ENCODE measurements at regions not wholly inside any gene's neighbourhood (a gene's known extent, or its start where the extent isn't known, plus 50 kb on each side); places are given as distances from the start of the nearest gene placed in this dataset.

DNA sequence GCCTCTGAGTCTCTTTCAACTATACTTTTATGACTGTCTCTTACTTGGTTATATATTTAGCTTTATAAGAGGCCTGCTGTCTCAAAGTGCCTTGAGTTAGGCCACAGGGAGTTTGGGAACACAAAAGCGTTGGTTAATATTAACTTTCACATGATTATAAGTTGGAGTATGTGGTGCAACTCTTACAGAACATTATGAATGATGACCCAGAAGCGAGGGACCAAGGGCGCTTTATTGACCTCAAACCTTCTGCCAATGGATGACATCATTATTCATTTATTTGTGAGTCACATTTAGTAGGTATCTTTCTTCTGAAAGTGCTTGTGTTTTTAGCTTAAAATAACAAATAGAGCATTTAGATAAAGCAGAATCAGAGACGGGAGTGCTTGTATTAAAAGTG, 298.0 kb upstream of the ZC3H12C start:
- Mint-ChIP-seq H3K36me3 (ENCODE audit: low read depth) (no peaks in the 10 kb centered on the region), H3K4me3 (no peak overlapping the region), H3K27me3 (no peaks in the 10 kb centered on the region), H3K4me1 (ENCODE audit: low read depth) (no peaks in the 10 kb centered on the region), H3K27ac (no peak overlapping the region), H3K9me3 (no peaks in the 10 kb centered on the region)
- intact Hi-C loops (cut with micrococcal nuclease), result no loop called here

DNA sequence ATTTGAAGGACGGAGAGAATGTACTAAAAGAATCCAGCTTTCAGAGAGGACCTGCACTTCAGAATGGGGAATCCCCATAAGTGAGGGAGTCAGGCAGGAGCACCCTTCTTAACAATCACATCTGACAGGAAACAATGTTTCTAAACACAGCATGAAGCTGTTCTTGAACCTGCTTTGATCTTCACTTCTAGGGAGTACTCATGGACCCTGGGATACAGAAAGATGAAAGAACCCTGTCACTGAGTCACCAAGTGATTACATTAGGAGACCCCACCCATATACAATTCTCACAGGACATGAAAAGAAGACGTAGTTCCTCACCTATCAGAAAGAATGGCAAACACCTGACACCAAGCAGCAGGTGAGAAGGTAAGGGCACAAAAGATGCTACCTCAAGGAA, 296.9 kb upstream of the ZC3H12C start:
- no peak overlapping the region for H3K4me3 Mint-ChIP-seq
- H3K4me1 Mint-ChIP-seq (ENCODE audit: low read depth), result no peaks in the 10 kb centered on the region
- H3K36me3 Mint-ChIP-seq (ENCODE audit: low read depth), result no peaks in the 10 kb centered on the region
- H3K27ac Mint-ChIP-seq, result no peak overlapping the region
- no peaks in the 10 kb centered on the region for H3K27me3 Mint-ChIP-seq
- H3K9me3 Mint-ChIP-seq, result no peaks in the 10 kb centered on the region
- intact Hi-C loops (cut with micrococcal nuclease), result no loop called here

DNA sequence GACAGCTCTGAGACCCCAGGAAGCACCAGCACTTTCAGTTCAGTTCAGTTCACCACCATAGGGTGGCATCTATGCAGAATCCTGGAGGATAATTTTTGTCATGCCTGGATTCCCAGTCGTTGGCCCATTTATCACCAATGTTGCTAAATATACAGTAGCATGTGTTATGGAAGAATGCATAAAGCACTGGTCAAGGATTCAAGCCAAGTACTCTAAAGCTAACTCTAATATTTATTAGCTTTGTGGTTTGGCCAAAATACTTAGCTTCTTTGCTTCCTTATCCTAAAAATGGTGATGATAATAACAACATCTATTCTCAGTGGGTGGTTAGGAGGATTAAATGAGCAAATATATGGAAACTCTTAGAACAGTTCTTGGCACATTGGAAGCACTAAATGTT, 294.7 kb upstream of the ZC3H12C start:
- Mint-ChIP-seq H3K4me3 (no peak overlapping the region), H3K36me3 (ENCODE audit: low read depth) (no peaks in the 10 kb centered on the region), H3K4me1 (ENCODE audit: low read depth) (no peaks in the 10 kb centered on the region), H3K9me3 (no peaks in the 10 kb centered on the region), H3K27ac (no peak overlapping the region), H3K27me3 (no peaks in the 10 kb centered on the region)
- intact Hi-C loops (cut with micrococcal nuclease), result no loop called here

DNA sequence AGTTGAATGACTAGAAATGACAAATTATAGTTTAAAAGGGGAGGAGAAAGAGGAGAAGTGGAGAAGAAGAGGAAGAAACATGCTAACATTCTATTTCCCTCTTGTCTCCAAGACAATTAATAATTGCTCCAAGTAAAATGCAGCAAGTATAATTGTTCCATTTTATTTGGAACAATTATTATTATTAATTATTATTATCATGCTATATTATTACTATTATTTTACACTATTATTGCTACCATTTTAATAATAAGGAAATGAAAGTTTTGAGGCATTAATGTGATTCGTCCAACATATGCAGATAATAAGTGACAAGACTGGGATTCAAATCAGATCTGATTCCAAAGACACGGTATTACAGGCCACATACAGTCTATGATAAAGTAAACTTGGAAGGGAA, 293.6 kb upstream of the ZC3H12C start:
- intact Hi-C loops (cut with micrococcal nuclease), result no loop called here
- H3K4me3 Mint-ChIP-seq, result no peak overlapping the region
- no peaks in the 10 kb centered on the region for H3K36me3 Mint-ChIP-seq (ENCODE audit: low read depth)
- no peaks in the 10 kb centered on the region for H3K4me1 Mint-ChIP-seq (ENCODE audit: low read depth)
- no peaks in the 10 kb centered on the region for H3K9me3 Mint-ChIP-seq
- H3K27me3 Mint-ChIP-seq, result no peaks in the 10 kb centered on the region
- no peak overlapping the region for H3K27ac Mint-ChIP-seq

DNA sequence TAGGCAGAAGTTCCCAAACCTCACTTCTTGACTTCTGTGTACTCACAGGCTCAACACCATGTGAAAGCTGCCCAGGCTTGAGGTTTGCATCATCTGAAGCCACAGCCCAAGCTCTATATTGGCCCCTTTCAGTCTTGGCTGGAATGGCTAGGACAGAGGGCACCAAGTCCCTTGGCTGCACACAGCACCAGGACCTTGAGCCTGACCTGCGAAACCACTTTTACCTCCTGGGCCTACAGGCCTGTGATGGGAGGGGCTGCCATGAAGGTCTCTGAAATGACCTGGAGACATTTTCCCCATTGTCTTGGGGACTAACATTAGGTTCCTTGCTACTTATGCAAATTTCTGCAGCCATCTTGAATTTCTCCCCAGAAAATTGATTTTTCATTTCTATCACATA, 288.3 kb upstream of the ZC3H12C start:
- intact Hi-C loops (cut with micrococcal nuclease), result no loop called here
- H3K27me3 Mint-ChIP-seq, result no peaks in the 10 kb centered on the region
- H3K36me3 Mint-ChIP-seq (ENCODE audit: low read depth), result no peaks in the 10 kb centered on the region
- H3K4me1 Mint-ChIP-seq (ENCODE audit: low read depth), result no peaks in the 10 kb centered on the region
- H3K27ac Mint-ChIP-seq, result no peak overlapping the region
- no peak overlapping the region for H3K4me3 Mint-ChIP-seq
- H3K9me3 Mint-ChIP-seq, result no peaks in the 10 kb centered on the region

DNA sequence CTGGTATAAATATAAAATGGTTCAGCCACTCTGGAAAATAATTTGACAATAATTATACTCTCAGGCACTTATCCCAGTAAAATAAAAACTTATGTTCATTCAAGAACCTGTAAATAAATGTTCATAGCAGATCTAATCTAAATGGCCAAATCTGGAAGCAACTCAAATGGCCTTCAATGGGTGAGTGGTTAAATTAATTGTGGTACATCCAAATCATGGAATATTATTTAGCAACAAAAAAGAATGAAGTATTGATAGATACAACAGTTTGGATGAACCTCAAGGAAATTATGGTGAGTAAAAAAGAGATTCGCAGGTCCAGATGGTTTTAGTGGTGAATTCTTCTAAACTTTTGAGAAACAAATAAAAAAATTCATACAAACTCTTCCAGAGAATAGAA, 287.0 kb upstream of the ZC3H12C start:
- Mint-ChIP-seq H3K4me1 (ENCODE audit: low read depth) (no peaks in the 10 kb centered on the region), H3K9me3 (no peaks in the 10 kb centered on the region), H3K27ac (no peak overlapping the region)

DNA sequence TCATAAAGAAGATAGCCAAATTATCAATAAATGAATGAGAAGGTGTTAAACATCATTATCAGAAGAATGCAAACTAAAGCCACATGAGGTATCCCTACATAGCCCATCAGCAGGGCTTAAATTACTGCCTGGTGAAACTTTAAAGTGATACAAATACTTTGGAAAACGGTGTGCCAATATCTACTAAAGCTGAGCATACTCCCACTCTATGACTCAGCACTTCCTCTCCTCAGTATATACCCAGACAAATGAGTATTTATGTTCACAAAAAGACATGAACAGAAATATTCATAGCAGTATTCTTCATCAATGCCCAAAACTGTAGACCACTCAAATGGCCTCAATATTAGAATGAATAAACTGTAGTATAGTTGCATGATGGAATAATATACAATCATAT, 284.6 kb upstream of the ZC3H12C start:
- H3K27me3 Mint-ChIP-seq, result no peaks in the 10 kb centered on the region
- H3K9me3 Mint-ChIP-seq, result no peaks in the 10 kb centered on the region
- H3K27ac Mint-ChIP-seq, result no peak overlapping the region

More for the DNA sequence above, 287.0 kb upstream of the ZC3H12C start:
- Mint-ChIP-seq H3K27me3 (no peaks in the 10 kb centered on the region), H3K36me3 (ENCODE audit: low read depth) (no peaks in the 10 kb centered on the region), H3K4me3 (no peak overlapping the region)
- intact Hi-C loops (cut with micrococcal nuclease), result no loop called here

DNA sequence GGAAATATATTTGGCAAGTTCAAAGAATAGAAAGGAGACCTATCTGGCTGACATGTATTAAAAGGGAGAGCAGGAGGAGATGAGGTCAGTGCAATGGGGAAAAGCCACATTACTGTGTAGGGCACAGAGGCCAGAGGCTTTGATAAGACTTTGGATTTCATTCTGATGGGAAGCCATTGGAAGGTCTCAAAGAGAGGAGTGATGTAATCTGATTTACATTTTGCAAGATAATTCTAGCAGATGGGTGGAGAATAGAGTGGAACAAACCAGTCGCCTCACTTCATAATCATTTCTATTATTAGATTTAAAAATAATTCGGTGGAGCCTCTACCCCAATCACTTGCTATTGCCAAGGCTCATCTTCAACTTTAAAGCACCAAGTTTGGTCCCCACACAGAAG, 278.4 kb upstream of the ZC3H12C start:
- Mint-ChIP-seq H3K27me3 (peaks cover 3% of the 10 kb centered on the region), H3K4me3 (no peak overlapping the region), H3K9me3 (no peaks in the 10 kb centered on the region), H3K27ac (no peak overlapping the region), H3K4me1 (ENCODE audit: low read depth) (peaks cover 14% of the 10 kb centered on the region), H3K36me3 (ENCODE audit: low read depth) (no peaks in the 10 kb centered on the region)
- intact Hi-C loops (cut with micrococcal nuclease), result no loop called here

More for the DNA sequence above, 284.6 kb upstream of the ZC3H12C start:
- intact Hi-C loops (cut with micrococcal nuclease), result no loop called here
- no peak overlapping the region for H3K4me3 Mint-ChIP-seq
- no peaks in the 10 kb centered on the region for H3K4me1 Mint-ChIP-seq (ENCODE audit: low read depth)
- no peaks in the 10 kb centered on the region for H3K36me3 Mint-ChIP-seq (ENCODE audit: low read depth)

DNA sequence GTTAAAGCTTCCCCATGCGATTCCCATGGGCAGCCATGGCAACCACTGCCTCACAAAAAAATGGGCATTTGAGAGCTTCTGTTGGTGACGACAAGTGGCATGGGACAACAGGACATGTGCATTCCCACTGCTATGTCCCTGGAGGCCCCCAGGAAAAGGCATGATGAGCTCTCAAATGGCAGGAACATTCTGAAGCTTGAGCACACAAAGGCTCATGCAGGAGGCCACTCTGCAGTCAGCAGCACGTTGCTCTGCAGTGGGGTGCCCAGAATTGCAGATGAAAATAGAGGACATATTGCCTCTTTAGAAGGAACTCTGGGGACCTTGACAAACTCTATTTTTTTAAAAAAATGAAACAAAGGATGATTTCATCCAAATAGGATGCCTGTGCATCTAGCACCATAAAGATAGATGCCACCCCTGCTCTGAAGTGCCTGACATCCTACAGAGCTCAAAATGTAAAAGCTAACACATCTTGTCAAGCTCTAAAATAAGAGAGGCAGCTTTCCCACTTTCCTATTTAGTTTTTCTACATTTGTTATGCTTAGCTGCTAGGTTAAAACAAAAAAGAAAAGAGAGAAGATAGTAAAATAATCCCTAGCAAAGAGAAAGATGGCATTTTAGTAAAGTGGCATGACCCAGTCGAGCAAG, 277.6 kb upstream of the ZC3H12C start:
- intact Hi-C loops (cut with micrococcal nuclease), result no loop called here
- no peaks in the 10 kb centered on the region for H3K36me3 Mint-ChIP-seq (ENCODE audit: low read depth)
- H3K27me3 Mint-ChIP-seq, result peaks cover 3% of the 10 kb centered on the region
- no peaks in the 10 kb centered on the region for H3K9me3 Mint-ChIP-seq
- H3K4me1 Mint-ChIP-seq (ENCODE audit: low read depth), result peaks cover 14% of the 10 kb centered on the region
- no peak overlapping the region for H3K27ac Mint-ChIP-seq
- H3K4me3 Mint-ChIP-seq, result no peak overlapping the region

DNA sequence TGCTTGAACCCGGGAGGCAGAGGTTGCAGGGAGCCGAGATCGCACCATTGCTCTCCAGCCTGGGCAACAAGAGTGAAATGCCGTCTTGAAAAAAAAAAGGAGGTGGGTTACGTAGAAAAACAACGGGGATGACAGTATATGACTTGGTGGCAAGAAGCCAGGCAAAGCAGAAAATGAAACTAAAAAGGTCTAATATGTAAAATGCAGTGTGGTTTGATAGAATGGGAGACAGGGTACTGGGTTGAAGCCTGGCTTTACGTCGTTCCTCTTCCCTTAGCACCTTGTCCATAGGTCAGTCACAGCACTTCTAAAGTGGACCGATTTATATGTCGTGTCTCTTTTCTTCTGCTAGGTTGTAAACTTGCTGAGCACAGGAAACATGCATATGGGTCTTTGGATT, 274.9 kb upstream of the ZC3H12C start:
- no peaks in the 10 kb centered on the region for H3K9me3 Mint-ChIP-seq
- H3K4me1 Mint-ChIP-seq (ENCODE audit: low read depth), result peaks cover 14% of the 10 kb centered on the region
- H3K36me3 Mint-ChIP-seq (ENCODE audit: low read depth), result no peaks in the 10 kb centered on the region
- peaks cover 3% of the 10 kb centered on the region for H3K27me3 Mint-ChIP-seq
- intact Hi-C loops (cut with micrococcal nuclease), result no loop called here
- H3K27ac Mint-ChIP-seq, result no peak overlapping the region
- H3K4me3 Mint-ChIP-seq, result no peak overlapping the region

DNA sequence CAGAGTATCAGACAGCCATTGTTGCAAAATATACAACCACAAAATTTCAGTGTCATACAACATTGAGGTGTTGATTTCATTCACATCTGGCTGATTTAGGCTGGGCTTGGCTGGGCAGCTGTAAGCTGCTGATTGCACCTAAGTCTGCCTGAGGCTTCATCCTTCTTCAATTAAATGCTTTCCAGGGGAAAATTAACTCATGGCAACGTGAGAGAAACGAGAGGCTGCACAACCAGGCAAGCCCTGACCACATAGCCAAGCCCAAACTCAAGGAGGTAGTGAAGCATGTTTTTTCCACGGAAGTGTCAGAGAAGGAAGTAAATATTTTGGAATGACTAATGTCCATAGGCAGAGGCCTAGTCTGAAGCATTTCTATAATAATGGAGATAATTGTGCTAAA, 273.8 kb upstream of the ZC3H12C start:
- intact Hi-C loops (cut with micrococcal nuclease), result no loop called here
- Mint-ChIP-seq H3K9me3 (no peaks in the 10 kb centered on the region), H3K4me3 (no peak overlapping the region), H3K36me3 (ENCODE audit: low read depth) (no peaks in the 10 kb centered on the region), H3K27me3 (peaks cover 3% of the 10 kb centered on the region), H3K4me1 (ENCODE audit: low read depth) (peaks cover 14% of the 10 kb centered on the region), H3K27ac (no peak overlapping the region)

DNA sequence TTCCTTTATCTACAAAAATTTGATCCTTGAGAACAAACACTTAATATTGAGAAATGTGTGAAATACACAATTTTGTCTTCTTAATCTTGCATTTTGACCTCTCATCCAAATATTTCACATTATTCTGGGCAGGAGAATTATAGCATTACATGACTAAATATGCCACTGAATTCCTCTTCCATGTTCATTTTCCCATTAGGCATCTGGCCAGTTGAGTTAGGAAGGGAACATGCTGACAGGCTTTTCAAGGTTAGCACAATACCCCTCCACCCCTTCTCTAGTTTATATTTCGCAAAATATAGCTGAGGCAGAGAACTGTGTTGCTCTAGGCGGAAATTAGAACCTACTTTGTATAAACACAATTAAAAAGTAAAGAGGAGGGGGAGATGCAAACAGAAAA, 271.7 kb upstream of the ZC3H12C start:
- Mint-ChIP-seq H3K4me1 (ENCODE audit: low read depth) (peaks cover 14% of the 10 kb centered on the region), H3K4me3 (no peak overlapping the region), H3K27me3 (peaks cover 3% of the 10 kb centered on the region), H3K9me3 (no peaks in the 10 kb centered on the region), H3K36me3 (ENCODE audit: low read depth) (no peaks in the 10 kb centered on the region), H3K27ac (no peak overlapping the region)
- intact Hi-C loops (cut with micrococcal nuclease), result no loop called here

DNA sequence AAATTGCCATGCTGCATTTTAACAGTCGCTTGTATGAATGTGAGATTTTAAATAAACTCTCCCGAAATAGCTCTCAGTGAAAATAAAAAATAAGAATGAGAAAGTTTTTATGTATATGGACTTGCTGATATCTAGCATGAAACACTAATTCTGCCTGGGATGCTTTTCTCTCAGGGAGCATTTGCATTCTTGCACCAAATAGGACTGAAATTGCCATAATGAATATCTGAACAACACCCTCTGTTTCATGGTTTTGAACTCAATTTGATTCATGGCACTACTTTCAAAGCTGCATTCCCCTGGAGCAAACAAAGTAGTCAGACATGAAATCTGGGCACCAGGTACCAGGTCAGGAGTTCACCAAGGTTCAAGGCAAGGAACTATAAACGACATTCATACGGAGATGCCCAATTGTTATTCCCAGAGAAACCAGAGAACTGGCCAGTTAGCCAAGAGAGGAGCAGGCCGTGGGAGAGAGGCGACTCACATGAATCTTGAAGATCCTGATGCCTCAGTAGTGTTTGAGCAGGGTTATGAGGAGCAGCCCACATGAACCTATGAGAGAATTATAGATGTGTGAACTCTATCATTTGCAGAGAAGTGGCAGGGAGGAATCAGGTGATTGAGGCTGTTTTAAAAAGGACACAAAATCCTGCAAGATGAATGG, 270.6 kb upstream of the ZC3H12C start:
- Mint-ChIP-seq H3K27ac (no peak overlapping the region), H3K36me3 (ENCODE audit: low read depth) (no peaks in the 10 kb centered on the region), H3K27me3 (peaks cover 3% of the 10 kb centered on the region), H3K4me1 (ENCODE audit: low read depth) (peaks cover 14% of the 10 kb centered on the region), H3K9me3 (no peaks in the 10 kb centered on the region), H3K4me3 (no peak overlapping the region)
- intact Hi-C loops (cut with micrococcal nuclease), result no loop called here

DNA sequence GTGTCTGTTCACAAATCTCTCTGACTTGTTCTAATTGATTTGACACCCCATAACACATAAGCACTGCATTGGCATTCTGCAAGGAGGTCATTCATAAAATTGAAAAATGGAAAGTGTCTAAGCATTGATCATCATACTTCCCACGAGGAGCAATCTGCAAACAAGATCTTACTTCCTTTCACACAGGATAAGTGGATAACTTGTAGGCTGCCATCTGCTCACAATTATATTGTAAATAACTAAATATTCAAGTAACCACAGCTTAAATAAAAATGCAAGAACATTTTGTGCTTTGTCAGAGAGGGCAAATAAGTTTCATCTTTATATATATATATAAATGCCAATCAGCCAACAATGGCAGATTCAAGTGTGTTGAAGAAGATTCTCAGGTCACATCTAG, 264.8 kb upstream of the ZC3H12C start:
- Mint-ChIP-seq H3K4me1 (ENCODE audit: low read depth) (no peaks in the 10 kb centered on the region), H3K9me3 (peaks cover 8% of the 10 kb centered on the region), H3K4me3 (no peak overlapping the region), H3K27me3 (no peaks in the 10 kb centered on the region), H3K27ac (no peak overlapping the region), H3K36me3 (ENCODE audit: low read depth) (no peaks in the 10 kb centered on the region)
- intact Hi-C loops (cut with micrococcal nuclease), result no loop called here

DNA sequence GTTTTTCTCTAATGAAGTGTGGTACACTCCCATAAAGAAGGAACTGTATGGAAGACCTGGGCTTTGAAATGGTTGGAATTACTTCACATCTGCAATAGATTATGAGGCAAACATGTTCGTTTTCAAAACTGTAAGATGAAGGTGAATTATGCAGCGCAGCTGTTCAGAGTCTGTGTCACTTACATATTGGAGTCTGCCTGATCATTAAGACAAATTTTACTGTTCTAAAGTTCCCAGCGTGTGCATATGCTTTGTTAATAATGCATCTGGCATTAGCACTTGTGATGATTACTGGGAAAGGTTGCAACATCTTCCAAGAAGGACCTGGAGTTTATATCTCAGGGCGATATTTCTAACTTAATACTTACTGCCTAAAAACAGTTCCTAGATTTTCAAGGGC, 255.2 kb upstream of the ZC3H12C start:
- Mint-ChIP-seq H3K4me3 (no peak overlapping the region), H3K27ac (no peak overlapping the region), H3K36me3 (ENCODE audit: low read depth) (no peaks in the 10 kb centered on the region), H3K4me1 (ENCODE audit: low read depth) (no peaks in the 10 kb centered on the region), H3K9me3 (peaks cover 13% of the 10 kb centered on the region), H3K27me3 (no peaks in the 10 kb centered on the region)
- intact Hi-C loops (cut with micrococcal nuclease), result no loop called here
